Kidney capillary endothelial cell (primary cell): ENCODE measurements at regions not wholly inside any gene's neighbourhood (a gene's known extent, or its start where the extent isn't known, plus 50 kb on each side); places are given as distances from the start of the nearest gene placed in this dataset.

ENCODE experiments used
- DNase-seq: peaks from one replicate; pipeline ENCODE4 v3.0.0-alpha.2; 2018; ENCODE audit warnings: low spot score

- DNase-seq, result no peak
Measured at GRCh38 chr12:40557980-40558379, 134.3 kb upstream of the CNTN1 start.

- no peak for DNase-seq
Measured at GRCh38 chr12:40559865-40560264, 132.4 kb upstream of the CNTN1 start.

GRCh38 chr12:40560848-40561247 is 131.4 kb upstream of the CNTN1 start:
- no peak for DNase-seq

GRCh38 chr12:40561395-40561966 is 130.8 kb upstream of the CNTN1 start:
- DNase-seq, result no peak

GRCh38 chr12:40565029-40565633 is 127.1 kb upstream of the CNTN1 start:
- no peak for DNase-seq

GRCh38 chr12:40566271-40566670 is 126.0 kb upstream of the CNTN1 start:
- no peak for DNase-seq

- DNase-seq, result no peak
Measured at GRCh38 chr12:40569626-40570179, 122.5 kb upstream of the CNTN1 start.

- no peak for DNase-seq
Measured at GRCh38 chr12:40573024-40573423, 119.2 kb upstream of the CNTN1 start.

- no peak for DNase-seq
Measured at GRCh38 chr12:40575987-40576386, 116.3 kb upstream of the CNTN1 start.

GRCh38 chr12:40577834-40578233 is 114.4 kb upstream of the CNTN1 start:
- no peak for DNase-seq

GRCh38 chr12:40579687-40580086 is 112.6 kb upstream of the CNTN1 start:
- no peak for DNase-seq

- DNase-seq, result no peak
Measured at GRCh38 chr12:40580346-40580745, 111.9 kb upstream of the CNTN1 start.

- no peak for DNase-seq
Measured at GRCh38 chr12:40581889-40582288, 110.3 kb upstream of the CNTN1 start.

- DNase-seq, result no peak
Measured at GRCh38 chr12:40583743-40584142, 108.5 kb upstream of the CNTN1 start.

GRCh38 chr12:40584763-40585162 is 107.5 kb upstream of the CNTN1 start:
- DNase-seq, result no peak

- no peak for DNase-seq
Measured at GRCh38 chr12:40586823-40587222, 105.4 kb upstream of the CNTN1 start.

GRCh38 chr12:40587421-40587820 is 104.8 kb upstream of the CNTN1 start:
- no peak for DNase-seq

GRCh38 chr12:40587970-40588369 is 104.3 kb upstream of the CNTN1 start:
- DNase-seq, result no peak

- no peak for DNase-seq
Measured at GRCh38 chr12:40597133-40597532, 95.1 kb upstream of the CNTN1 start.

- DNase-seq, result no peak
Measured at GRCh38 chr12:40598073-40598472, 94.2 kb upstream of the CNTN1 start.

- DNase-seq, result no peak
Measured at GRCh38 chr12:40602562-40602961, 89.7 kb upstream of the CNTN1 start.

- DNase-seq, result no peak
Measured at GRCh38 chr12:40614923-40615322, 77.3 kb upstream of the CNTN1 start.

- DNase-seq, result no peak
Measured at GRCh38 chr12:40615590-40615989, 76.6 kb upstream of the CNTN1 start.

GRCh38 chr12:40616383-40616915 is 75.8 kb upstream of the CNTN1 start:
- DNase-seq, result no peak
